ENCODE measurements at regions not wholly inside any gene's neighbourhood (a gene's known extent, or its start where the extent isn't known, plus 50 kb on each side); places are given as distances from the start of the nearest gene placed in this dataset.

GRCh38 chr3:76735152-76735551 is 304.7 kb upstream of the ROBO2 start:
- Histone ChIP-seq H2AFZ (ENCODE audit: low read length, unreplicated experiment) (no peak overlapping the region), H3K4me3 (ENCODE audit: low read depth, low read length) (no peak overlapping the region), H3K27ac (ENCODE audit: low read depth, low read length) (no peak overlapping the region), H3K36me3 (ENCODE audit: insufficient read depth, low read length) (no peaks in the 10 kb centered on the region), H3K27me3 (ENCODE audit: insufficient read depth, low read length) (no peaks in the 10 kb centered on the region), H3K4me1 (ENCODE audit: control insufficient read depth, insufficient read depth, low read length, unreplicated experiment) (no peaks in the 10 kb centered on the region), H3K79me2 (ENCODE audit: control insufficient read depth, insufficient read depth, low read length, unreplicated experiment) (no peaks in the 10 kb centered on the region)

- no peak overlapping the region for H3K27ac ChIP-seq (ENCODE audit: low read depth, low read length)
- no peak overlapping the region for H2AFZ ChIP-seq (ENCODE audit: low read length, unreplicated experiment)
- no peaks in the 10 kb centered on the region for H3K36me3 ChIP-seq (ENCODE audit: insufficient read depth, low read length)
- H3K79me2 ChIP-seq (ENCODE audit: control insufficient read depth, insufficient read depth, low read length, unreplicated experiment), result no peaks in the 10 kb centered on the region
- H3K4me3 ChIP-seq (ENCODE audit: low read depth, low read length), result no peak overlapping the region
- no peaks in the 10 kb centered on the region for H3K4me1 ChIP-seq (ENCODE audit: control insufficient read depth, insufficient read depth, low read length, unreplicated experiment)
- no peaks in the 10 kb centered on the region for H3K27me3 ChIP-seq (ENCODE audit: insufficient read depth, low read length)
Observed at GRCh38 chr3:76753599-76753998, 286.3 kb upstream of the ROBO2 start.

- Histone ChIP-seq H3K27me3 (ENCODE audit: insufficient read depth, low read length) (no peaks in the 10 kb centered on the region), H3K36me3 (ENCODE audit: insufficient read depth, low read length) (no peaks in the 10 kb centered on the region), H3K27ac (ENCODE audit: low read depth, low read length) (no peak overlapping the region), H3K4me1 (ENCODE audit: control insufficient read depth, insufficient read depth, low read length, unreplicated experiment) (no peaks in the 10 kb centered on the region), H2AFZ (ENCODE audit: low read length, unreplicated experiment) (no peak overlapping the region), H3K79me2 (ENCODE audit: control insufficient read depth, insufficient read depth, low read length, unreplicated experiment) (no peaks in the 10 kb centered on the region), H3K4me3 (ENCODE audit: low read depth, low read length) (no peak overlapping the region)
Observed at GRCh38 chr3:76754247-76754646, 285.7 kb upstream of the ROBO2 start.

GRCh38 chr3:76756577-76756976 is 283.3 kb upstream of the ROBO2 start:
- H2AFZ ChIP-seq (ENCODE audit: low read length, unreplicated experiment), result no peak overlapping the region

GRCh38 chr3:76760336-76760735 is 279.6 kb upstream of the ROBO2 start:
- Histone ChIP-seq H3K27me3 (ENCODE audit: insufficient read depth, low read length) (no peaks in the 10 kb centered on the region), H3K27ac (ENCODE audit: low read depth, low read length) (no peak overlapping the region), H3K36me3 (ENCODE audit: insufficient read depth, low read length) (no peaks in the 10 kb centered on the region), H3K79me2 (ENCODE audit: control insufficient read depth, insufficient read depth, low read length, unreplicated experiment) (no peaks in the 10 kb centered on the region), H2AFZ (ENCODE audit: low read length, unreplicated experiment) (no peak overlapping the region), H3K4me3 (ENCODE audit: low read depth, low read length) (no peak overlapping the region), H3K4me1 (ENCODE audit: control insufficient read depth, insufficient read depth, low read length, unreplicated experiment) (no peaks in the 10 kb centered on the region)

More at GRCh38 chr3:76756577-76756976, 283.3 kb upstream of the ROBO2 start:
- H3K36me3 ChIP-seq (ENCODE audit: insufficient read depth, low read length), result no peaks in the 10 kb centered on the region
- H3K4me1 ChIP-seq (ENCODE audit: control insufficient read depth, insufficient read depth, low read length, unreplicated experiment), result no peaks in the 10 kb centered on the region
- no peaks in the 10 kb centered on the region for H3K79me2 ChIP-seq (ENCODE audit: control insufficient read depth, insufficient read depth, low read length, unreplicated experiment)
- H3K4me3 ChIP-seq (ENCODE audit: low read depth, low read length), result no peak overlapping the region
- no peak overlapping the region for H3K27ac ChIP-seq (ENCODE audit: low read depth, low read length)
- no peaks in the 10 kb centered on the region for H3K27me3 ChIP-seq (ENCODE audit: insufficient read depth, low read length)

- Histone ChIP-seq H3K27ac (ENCODE audit: low read depth, low read length) (no peak overlapping the region), H3K79me2 (ENCODE audit: control insufficient read depth, insufficient read depth, low read length, unreplicated experiment) (no peaks in the 10 kb centered on the region), H3K27me3 (ENCODE audit: insufficient read depth, low read length) (no peaks in the 10 kb centered on the region), H3K4me1 (ENCODE audit: control insufficient read depth, insufficient read depth, low read length, unreplicated experiment) (no peaks in the 10 kb centered on the region), H3K36me3 (ENCODE audit: insufficient read depth, low read length) (no peaks in the 10 kb centered on the region), H3K4me3 (ENCODE audit: low read depth, low read length) (no peak overlapping the region), H2AFZ (ENCODE audit: low read length, unreplicated experiment) (no peak overlapping the region)
Observed at GRCh38 chr3:76765511-76765910, 274.4 kb upstream of the ROBO2 start.

GRCh38 chr3:76768912-76769311 is 271.0 kb upstream of the ROBO2 start:
- H3K4me3 ChIP-seq (ENCODE audit: low read depth, low read length), result no peak overlapping the region
- H3K27ac ChIP-seq (ENCODE audit: low read depth, low read length), result no peak overlapping the region
- H3K4me1 ChIP-seq (ENCODE audit: control insufficient read depth, insufficient read depth, low read length, unreplicated experiment), result no peaks in the 10 kb centered on the region
- no peak overlapping the region for H2AFZ ChIP-seq (ENCODE audit: low read length, unreplicated experiment)
- H3K27me3 ChIP-seq (ENCODE audit: insufficient read depth, low read length), result no peaks in the 10 kb centered on the region
- H3K36me3 ChIP-seq (ENCODE audit: insufficient read depth, low read length), result no peaks in the 10 kb centered on the region
- no peaks in the 10 kb centered on the region for H3K79me2 ChIP-seq (ENCODE audit: control insufficient read depth, insufficient read depth, low read length, unreplicated experiment)

- H3K4me1 ChIP-seq (ENCODE audit: control insufficient read depth, insufficient read depth, low read length, unreplicated experiment), result no peaks in the 10 kb centered on the region
- no peak overlapping the region for H2AFZ ChIP-seq (ENCODE audit: low read length, unreplicated experiment)
- no peaks in the 10 kb centered on the region for H3K36me3 ChIP-seq (ENCODE audit: insufficient read depth, low read length)
- no peaks in the 10 kb centered on the region for H3K27me3 ChIP-seq (ENCODE audit: insufficient read depth, low read length)
- no peaks in the 10 kb centered on the region for H3K79me2 ChIP-seq (ENCODE audit: control insufficient read depth, insufficient read depth, low read length, unreplicated experiment)
- no peak overlapping the region for H3K27ac ChIP-seq (ENCODE audit: low read depth, low read length)
- H3K4me3 ChIP-seq (ENCODE audit: low read depth, low read length), result no peak overlapping the region
Observed at GRCh38 chr3:76776927-76777326, 263.0 kb upstream of the ROBO2 start.

GRCh38 chr3:76788206-76788605 is 251.7 kb upstream of the ROBO2 start:
- no peak overlapping the region for H2AFZ ChIP-seq (ENCODE audit: low read length, unreplicated experiment)
- no peaks in the 10 kb centered on the region for H3K4me1 ChIP-seq (ENCODE audit: control insufficient read depth, insufficient read depth, low read length, unreplicated experiment)
- H3K36me3 ChIP-seq (ENCODE audit: insufficient read depth, low read length), result no peaks in the 10 kb centered on the region
- H3K79me2 ChIP-seq (ENCODE audit: control insufficient read depth, insufficient read depth, low read length, unreplicated experiment), result no peaks in the 10 kb centered on the region
- no peak overlapping the region for H3K27ac ChIP-seq (ENCODE audit: low read depth, low read length)
- H3K27me3 ChIP-seq (ENCODE audit: insufficient read depth, low read length), result no peaks in the 10 kb centered on the region
- H3K4me3 ChIP-seq (ENCODE audit: low read depth, low read length), result no peak overlapping the region

GRCh38 chr3:76789237-76789636 is 250.7 kb upstream of the ROBO2 start:
- Histone ChIP-seq H3K36me3 (ENCODE audit: insufficient read depth, low read length) (no peaks in the 10 kb centered on the region), H2AFZ (ENCODE audit: low read length, unreplicated experiment) (no peak overlapping the region), H3K79me2 (ENCODE audit: control insufficient read depth, insufficient read depth, low read length, unreplicated experiment) (no peaks in the 10 kb centered on the region), H3K27me3 (ENCODE audit: insufficient read depth, low read length) (no peaks in the 10 kb centered on the region), H3K4me3 (ENCODE audit: low read depth, low read length) (no peak overlapping the region), H3K4me1 (ENCODE audit: control insufficient read depth, insufficient read depth, low read length, unreplicated experiment) (no peaks in the 10 kb centered on the region), H3K27ac (ENCODE audit: low read depth, low read length) (no peak overlapping the region)

GRCh38 chr3:76811418-76811817 is 228.5 kb upstream of the ROBO2 start:
- H3K4me1 ChIP-seq (ENCODE audit: control insufficient read depth, insufficient read depth, low read length, unreplicated experiment), result no peaks in the 10 kb centered on the region

More at GRCh38 chr3:76811418-76811817, 228.5 kb upstream of the ROBO2 start:
- Histone ChIP-seq H3K79me2 (ENCODE audit: control insufficient read depth, insufficient read depth, low read length, unreplicated experiment) (no peaks in the 10 kb centered on the region), H3K4me3 (ENCODE audit: low read depth, low read length) (no peak overlapping the region), H3K36me3 (ENCODE audit: insufficient read depth, low read length) (no peaks in the 10 kb centered on the region), H3K27ac (ENCODE audit: low read depth, low read length) (no peak overlapping the region), H2AFZ (ENCODE audit: low read length, unreplicated experiment) (no peak overlapping the region), H3K27me3 (ENCODE audit: insufficient read depth, low read length) (no peaks in the 10 kb centered on the region)

Data from ACC112 (cell line).